CD14-positive monocyte (primary cell): ENCODE measurements at regions not wholly inside any gene's neighbourhood (a gene's known extent, or its start where the extent isn't known, plus 50 kb on each side); places are given as distances from the start of the nearest gene placed in this dataset.

ENCODE experiments used
- DNase-seq, 3 donors: peaks; one replicate each; pipeline ENCODE4 v3.0.0-alpha.2; 2011 to 2022
- H2AFZ ChIP-seq: 2 replicates; pipeline ENCODE4 v1.6.0; 2012; ENCODE audit warnings: mild to moderate bottlenecking, low read depth, low read length, inconsistent platforms; ENCODE audit not compliant: insufficient read depth, poor library complexity, severe bottlenecking
- H3K27ac ChIP-seq, 2 donors: 1 replicate in 1 of 2; 2 replicates in 1 of 2; pipeline ENCODE4 v1.5.1; 2012 to 2013; ENCODE audit warnings: low read length in 2 of 2, control low read depth in 1 of 2, inconsistent platforms in 1 of 2, low read depth in 1 of 2, mild to moderate bottlenecking in 1 of 2
- H3K27me3 ChIP-seq, 2 donors: one replicate each; pipeline versions ENCODE4 v1.6.0 to v1.6.1; 2011 to 2013; ENCODE audit warnings: low read length in 2 of 2; ENCODE audit not compliant: control insufficient read depth in 2 of 2, insufficient read depth in 2 of 2
- H3K36me3 ChIP-seq, 2 donors: replicated peaks in 1 of 2; 1 replicate in 1 of 2; 2 replicates in 1 of 2; pipeline versions ENCODE4 v1.5.1 to v1.6.1; 2012 to 2013; ENCODE audit warnings: low read length in 2 of 2, control low read depth in 1 of 2, inconsistent platforms in 1 of 2, mild to moderate bottlenecking in 1 of 2; ENCODE audit not compliant: insufficient read depth in 2 of 2, control insufficient read depth in 1 of 2
- H3K4me1 ChIP-seq, 2 donors: 1 replicate in 1 of 2; 2 replicates in 1 of 2; pipeline versions ENCODE4 v1.5.1 to v1.6.1; 2012 to 2013; ENCODE audit warnings: low read length in 2 of 2, control low read depth in 1 of 2, inconsistent platforms in 1 of 2, mild to moderate bottlenecking in 1 of 2, moderate library complexity in 1 of 2; ENCODE audit not compliant: insufficient read depth in 2 of 2, control insufficient read depth in 1 of 2
- H3K4me2 ChIP-seq: replicated peaks from 2 replicates; pipeline ENCODE3; 2012; ENCODE audit warnings: low read length, moderate library complexity, mild to moderate bottlenecking; ENCODE audit not compliant: poor library complexity, severe bottlenecking; ENCODE audit errors: extremely low read depth
- H3K4me3 ChIP-seq, 3 experiments: fragments of 200-600 bp in 1 of 3; sonication (generic) in 1 of 3; replicated peaks in 1 of 3; 1 replicate in 2 of 3; 2 replicates in 1 of 3; pipeline ENCODE4 v1.5.1; 2011 to 2013; ENCODE audit warnings: low read length in 3 of 3, mild to moderate bottlenecking in 3 of 3, control low read depth in 2 of 3, low read depth in 2 of 3, inconsistent platforms in 1 of 3, moderate library complexity in 1 of 3
- H3K79me2 ChIP-seq: 2 replicates; pipeline ENCODE4 v1.6.0; 2012; ENCODE audit warnings: mild to moderate bottlenecking, control low read depth, inconsistent platforms, low read length, moderate library complexity; ENCODE audit not compliant: insufficient read depth
- H3K9ac ChIP-seq: 2 replicates; pipeline ENCODE4 v1.6.0; 2017; ENCODE audit warnings: low read length, mild to moderate bottlenecking; ENCODE audit not compliant: insufficient read depth, poor library complexity, severe bottlenecking
- H3K9me3 ChIP-seq, 2 donors: replicated peaks in 1 of 2; 1 replicate in 1 of 2; 2 replicates in 1 of 2; pipeline versions ENCODE4 v1.5.1 to v1.6.1; 2012 to 2013; ENCODE audit warnings: low read length in 2 of 2, control low read depth in 1 of 2; ENCODE audit not compliant: control insufficient read depth in 1 of 2, insufficient read depth in 1 of 2
- H4K20me1 ChIP-seq: 2 replicates; pipeline ENCODE4 v1.6.0; 2012; ENCODE audit warnings: mild to moderate bottlenecking, low read length, control low read depth, moderate library complexity; ENCODE audit not compliant: insufficient read depth
- H3K27ac Mint-ChIP-seq, 7 donors: one replicate each; pipeline ENCODE4 v1.8.0; 2020; ENCODE audit warnings: mild to moderate bottlenecking in 7 of 7, mixed read lengths in 7 of 7, moderate library complexity in 6 of 7, inconsistent platforms in 2 of 7
- H3K27me3 Mint-ChIP-seq, 3 donors: one replicate each; pipeline ENCODE4 v1.8.0; 2021 to 2022; ENCODE audit warnings: low read depth in 3 of 3, mild to moderate bottlenecking in 3 of 3, mixed read lengths in 3 of 3, moderate library complexity in 3 of 3, inconsistent platforms in 1 of 3
- H3K36me3 Mint-ChIP-seq, 2 donors: one replicate each; pipeline ENCODE4 v1.8.0; 2020; ENCODE audit warnings: mixed read lengths in 2 of 2, inconsistent platforms in 1 of 2, mild to moderate bottlenecking in 1 of 2
- H3K4me1 Mint-ChIP-seq: one replicate; pipeline ENCODE4 v1.8.0; 2020; ENCODE audit warnings: mild to moderate bottlenecking, mixed read lengths
- H3K4me3 Mint-ChIP-seq, 2 donors: one replicate each; pipeline ENCODE4 v1.8.0; 2020; ENCODE audit warnings: mild to moderate bottlenecking in 2 of 2, mixed read lengths in 2 of 2, moderate library complexity in 1 of 2
- H3K9me3 Mint-ChIP-seq, 7 donors: one replicate each; pipeline ENCODE4 v1.8.0; 2020 to 2022; ENCODE audit warnings: mixed read lengths in 7 of 7, mild to moderate bottlenecking in 6 of 7, moderate library complexity in 6 of 7, inconsistent platforms in 2 of 7
- WGBS: methylation state at CpG from one replicate; pipeline ENCODE4 v1.1.5; 2013; ENCODE audit warnings: missing lambda C conversion rate; ENCODE audit not compliant: insufficient coverage; 5-methylcytosine and 5-hydroxymethylcytosine counted together
- intact Hi-C, 2 donors: fragments of 100-400 bp; cut with micrococcal nuclease; formaldehyde crosslinking; loops; one replicate each; pipeline versions ENCODE4 v1.15.0 to v1.15.1; 2023
- TF ChIP-seq, protein P1 (sequence below): fragments of 200-600 bp; IDR thresholded peaks from one replicate; pipeline ENCODE4 v1.8.0; 2022; ENCODE audit warnings: antibody characterized with exemption, mild to moderate bottlenecking

DNA sequence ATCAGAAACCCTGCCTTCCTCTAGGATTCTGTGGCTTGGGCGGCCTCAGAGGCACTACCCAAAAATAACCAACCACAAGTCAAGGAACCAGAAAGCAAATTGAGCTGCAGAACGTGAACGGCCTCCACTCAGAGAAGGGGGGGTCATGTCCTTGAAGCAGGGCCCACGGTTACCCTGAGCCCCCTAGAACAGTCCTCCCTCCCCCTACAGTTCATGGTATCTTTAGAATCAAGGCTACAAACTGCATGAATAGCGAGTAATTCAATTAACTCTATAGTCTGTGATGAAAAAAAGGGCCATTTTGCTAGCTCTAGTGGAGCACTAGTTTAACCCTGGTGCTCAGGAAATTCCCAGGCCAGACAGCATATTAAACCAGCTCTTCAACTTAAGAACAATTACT lies 79.0 kb upstream of the ZNF507 start:
- intact Hi-C loops: no loop called here
- no peak overlapping the region for H3K27ac Mint-ChIP-seq

DNA sequence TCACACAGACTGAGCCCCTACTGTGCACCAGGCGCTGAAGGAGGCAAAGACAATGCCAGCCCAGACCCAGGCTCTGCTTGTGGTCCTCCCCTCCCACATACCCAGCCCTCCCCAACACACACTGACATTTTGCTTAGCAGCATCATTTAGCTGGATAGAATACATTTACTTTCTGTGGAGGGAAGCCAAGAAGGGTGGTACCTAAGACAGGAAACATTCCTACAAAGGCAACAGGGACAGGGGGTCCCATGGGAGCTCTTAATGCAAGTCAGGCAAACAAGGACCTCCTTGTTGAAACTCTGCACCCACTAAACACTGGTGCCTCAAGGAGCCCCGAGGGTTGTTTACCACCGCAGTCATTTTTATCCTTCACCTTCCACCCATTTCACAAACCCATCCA lies 77.0 kb upstream of the ZNF507 start:
- TF ChIP-seq, protein P1, sequence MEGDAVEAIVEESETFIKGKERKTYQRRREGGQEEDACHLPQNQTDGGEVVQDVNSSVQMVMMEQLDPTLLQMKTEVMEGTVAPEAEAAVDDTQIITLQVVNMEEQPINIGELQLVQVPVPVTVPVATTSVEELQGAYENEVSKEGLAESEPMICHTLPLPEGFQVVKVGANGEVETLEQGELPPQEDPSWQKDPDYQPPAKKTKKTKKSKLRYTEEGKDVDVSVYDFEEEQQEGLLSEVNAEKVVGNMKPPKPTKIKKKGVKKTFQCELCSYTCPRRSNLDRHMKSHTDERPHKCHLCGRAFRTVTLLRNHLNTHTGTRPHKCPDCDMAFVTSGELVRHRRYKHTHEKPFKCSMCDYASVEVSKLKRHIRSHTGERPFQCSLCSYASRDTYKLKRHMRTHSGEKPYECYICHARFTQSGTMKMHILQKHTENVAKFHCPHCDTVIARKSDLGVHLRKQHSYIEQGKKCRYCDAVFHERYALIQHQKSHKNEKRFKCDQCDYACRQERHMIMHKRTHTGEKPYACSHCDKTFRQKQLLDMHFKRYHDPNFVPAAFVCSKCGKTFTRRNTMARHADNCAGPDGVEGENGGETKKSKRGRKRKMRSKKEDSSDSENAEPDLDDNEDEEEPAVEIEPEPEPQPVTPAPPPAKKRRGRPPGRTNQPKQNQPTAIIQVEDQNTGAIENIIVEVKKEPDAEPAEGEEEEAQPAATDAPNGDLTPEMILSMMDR: no peak
- no peaks in the 10 kb centered on the region for H3K4me1 ChIP-seq
- H3K4me2 ChIP-seq: no peak overlapping the region
- no peak overlapping the region for H3K4me3 ChIP-seq
- peaks cover 9 to 17% (median 13%) of the 10 kb centered on the region in 3 donors for H3K27me3 Mint-ChIP-seq
- no peaks in the 10 kb centered on the region for H4K20me1 ChIP-seq
- no peaks in the 10 kb centered on the region for H3K36me3 ChIP-seq
- no peak overlapping the region for H3K9ac ChIP-seq
- H3K9me3 ChIP-seq: no peaks in the 10 kb centered on the region
- H3K27ac Mint-ChIP-seq: no peak overlapping the region
- no peaks in the 10 kb centered on the region for H3K79me2 ChIP-seq
- peaks cover 0 to 3% (median 0%) of the 10 kb centered on the region in 7 donors for H3K9me3 Mint-ChIP-seq
- no peak overlapping the region for H3K4me3 Mint-ChIP-seq
- no peaks in the 10 kb centered on the region for H3K4me1 Mint-ChIP-seq
- no peak for DNase-seq
- no peaks in the 10 kb centered on the region for H3K27me3 ChIP-seq
- H3K27ac ChIP-seq: no peak overlapping the region
- H2AFZ ChIP-seq: no peak overlapping the region
- intact Hi-C loops: no loop called here
- no peaks in the 10 kb centered on the region for H3K36me3 Mint-ChIP-seq
- 90% methylated on average over 2 of the region's 3 CpGs for WGBS

More for the DNA sequence above, 79.0 kb upstream of the ZNF507 start:
- H3K4me1 Mint-ChIP-seq: no peaks in the 10 kb centered on the region
- Histone ChIP-seq H3K9ac (no peak overlapping the region), H3K79me2 (no peaks in the 10 kb centered on the region), H3K4me1 (no peaks in the 10 kb centered on the region), H3K4me3 (no peak overlapping the region), H3K36me3 (no peaks in the 10 kb centered on the region), H2AFZ (no peak overlapping the region), H3K4me2 (no peak overlapping the region), H3K27ac (no peak overlapping the region), H3K9me3 (no peaks in the 10 kb centered on the region), H3K27me3 (no peaks in the 10 kb centered on the region), H4K20me1 (no peaks in the 10 kb centered on the region)
- no CpG with 5 or more reads among the region's 5 CpGs for WGBS
- TF ChIP-seq, protein P1: no peak
- peaks cover 0 to 3% (median 0%) of the 10 kb centered on the region in 7 donors for H3K9me3 Mint-ChIP-seq
- no peaks in the 10 kb centered on the region for H3K36me3 Mint-ChIP-seq
- no peak for DNase-seq
- H3K4me3 Mint-ChIP-seq: no peak overlapping the region
- peaks cover 9 to 18% (median 15%) of the 10 kb centered on the region in 3 donors for H3K27me3 Mint-ChIP-seq
